ENCODE measurements at regions not wholly inside any gene's neighbourhood (a gene's known extent, or its start where the extent isn't known, plus 50 kb on each side); places are given as distances from the start of the nearest gene placed in this dataset.

DNA sequence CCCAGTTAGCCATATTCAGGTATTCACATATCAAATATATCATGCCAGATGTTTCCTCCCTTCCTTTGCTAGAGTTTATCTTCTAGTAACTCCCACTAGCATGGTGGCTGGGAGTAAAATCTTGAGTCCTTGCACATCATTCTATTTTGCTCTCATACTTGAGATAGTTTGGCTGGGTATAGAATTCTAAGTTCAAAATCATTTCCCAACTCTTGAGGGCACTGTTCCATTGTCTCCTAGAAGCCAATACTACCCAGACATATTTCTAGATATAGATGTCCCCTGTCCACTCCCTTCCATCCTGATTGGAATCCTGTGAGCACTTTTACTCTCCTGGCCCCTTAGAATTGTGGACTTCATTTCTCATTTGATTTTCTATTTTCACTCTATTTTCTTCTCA, 104.7 kb downstream of the ZFP64 start:
- peaks cover 11 to 20% of the 10 kb centered on the region in 2 donors for H3K36me3 Mint-ChIP-seq
- no peak overlapping the region for H3K27ac ChIP-seq (ENCODE audit: low read depth in 1 of 2, low read length in 2 of 2)
- H4K20me1 ChIP-seq (ENCODE audit: insufficient read depth, low read length): no peaks in the 10 kb centered on the region
- no peaks in the 10 kb centered on the region for H3K27me3 Mint-ChIP-seq (ENCODE audit: low read depth in 3 of 3)
- H3K4me1 Mint-ChIP-seq: no peaks in the 10 kb centered on the region
- no peaks in the 10 kb centered on the region for H3K27me3 ChIP-seq (ENCODE audit: control insufficient read depth in 2 of 2, insufficient read depth in 2 of 2, low read length in 2 of 2)
- no peak overlapping the region for H3K4me3 ChIP-seq (replicated peaks in 1 of 3; ENCODE audit: low read depth in 2 of 3, low read length in 3 of 3)
- no peak overlapping the region for H2AFZ ChIP-seq (ENCODE audit: insufficient read depth, low read depth, low read length, poor library complexity, severe bottlenecking)
- no peak overlapping the region for H3K27ac Mint-ChIP-seq
- H3K4me3 Mint-ChIP-seq: no peak overlapping the region
- DNase-seq: no peak
- H3K36me3 ChIP-seq (replicated peaks in 1 of 2; ENCODE audit: control insufficient read depth in 1 of 2, insufficient read depth in 2 of 2, low read length in 2 of 2): no peaks in the 10 kb centered on the region
- no peak overlapping the region for H3K9ac ChIP-seq (ENCODE audit: insufficient read depth, low read length, poor library complexity, severe bottlenecking)
- H3K4me1 ChIP-seq (ENCODE audit: control insufficient read depth in 1 of 2, insufficient read depth in 2 of 2, low read length in 2 of 2): no peaks in the 10 kb centered on the region
- no peak overlapping the region for H3K4me2 ChIP-seq (replicated peaks; ENCODE audit: extremely low read depth, low read length, poor library complexity, severe bottlenecking)
- peaks cover 5 to 27% (median 21%) of the 10 kb centered on the region in 7 donors for H3K9me3 Mint-ChIP-seq
- peaks cover 10 to 14% of the 10 kb centered on the region in 2 donors for H3K9me3 ChIP-seq (replicated peaks in 1 of 2; ENCODE audit: control insufficient read depth in 1 of 2, insufficient read depth in 1 of 2, low read length in 2 of 2)
- intact Hi-C loops (cut with micrococcal nuclease): no loop called here
- TF ChIP-seq, protein P1, sequence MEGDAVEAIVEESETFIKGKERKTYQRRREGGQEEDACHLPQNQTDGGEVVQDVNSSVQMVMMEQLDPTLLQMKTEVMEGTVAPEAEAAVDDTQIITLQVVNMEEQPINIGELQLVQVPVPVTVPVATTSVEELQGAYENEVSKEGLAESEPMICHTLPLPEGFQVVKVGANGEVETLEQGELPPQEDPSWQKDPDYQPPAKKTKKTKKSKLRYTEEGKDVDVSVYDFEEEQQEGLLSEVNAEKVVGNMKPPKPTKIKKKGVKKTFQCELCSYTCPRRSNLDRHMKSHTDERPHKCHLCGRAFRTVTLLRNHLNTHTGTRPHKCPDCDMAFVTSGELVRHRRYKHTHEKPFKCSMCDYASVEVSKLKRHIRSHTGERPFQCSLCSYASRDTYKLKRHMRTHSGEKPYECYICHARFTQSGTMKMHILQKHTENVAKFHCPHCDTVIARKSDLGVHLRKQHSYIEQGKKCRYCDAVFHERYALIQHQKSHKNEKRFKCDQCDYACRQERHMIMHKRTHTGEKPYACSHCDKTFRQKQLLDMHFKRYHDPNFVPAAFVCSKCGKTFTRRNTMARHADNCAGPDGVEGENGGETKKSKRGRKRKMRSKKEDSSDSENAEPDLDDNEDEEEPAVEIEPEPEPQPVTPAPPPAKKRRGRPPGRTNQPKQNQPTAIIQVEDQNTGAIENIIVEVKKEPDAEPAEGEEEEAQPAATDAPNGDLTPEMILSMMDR (IDR thresholded peaks at IDR 0.05): no peak
- no peaks in the 10 kb centered on the region for H3K79me2 ChIP-seq (ENCODE audit: insufficient read depth, low read length)

DNA sequence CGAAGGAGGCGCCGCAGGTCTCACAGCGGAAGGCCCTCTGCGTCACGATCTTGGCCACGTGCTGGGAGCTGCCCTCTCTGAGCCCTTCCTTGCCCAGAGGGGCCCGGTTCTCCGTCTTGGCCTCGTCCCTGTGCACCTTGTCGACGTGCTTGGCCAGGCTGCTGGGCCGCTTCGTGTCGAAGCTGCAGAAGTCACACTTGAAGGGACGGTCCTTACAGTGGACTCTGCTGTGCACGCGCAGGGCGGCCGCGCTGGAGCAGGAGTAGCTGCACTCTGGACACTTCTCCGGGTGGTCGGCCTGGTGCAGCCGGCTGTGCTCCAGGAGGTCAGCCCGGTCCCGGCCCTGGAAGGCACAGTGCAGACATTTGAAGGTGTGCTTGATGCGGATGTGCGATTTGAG, 106.9 kb downstream of the ZFP64 start:
- Histone ChIP-seq H3K36me3 (replicated peaks in 1 of 2; ENCODE audit: control insufficient read depth in 1 of 2, insufficient read depth in 2 of 2, low read length in 2 of 2) (no peaks in the 10 kb centered on the region), H3K4me3 (replicated peaks in 1 of 3; ENCODE audit: low read depth in 2 of 3, low read length in 3 of 3) (no peak overlapping the region), H3K27ac (ENCODE audit: low read depth in 1 of 2, low read length in 2 of 2) (no peak overlapping the region), H3K9ac (ENCODE audit: insufficient read depth, low read length, poor library complexity, severe bottlenecking) (no peak overlapping the region), H3K9me3 (replicated peaks in 1 of 2; ENCODE audit: control insufficient read depth in 1 of 2, insufficient read depth in 1 of 2, low read length in 2 of 2) (peaks cover 10 to 14% of the 10 kb centered on the region in 2 donors), H3K4me2 (replicated peaks; ENCODE audit: extremely low read depth, low read length, poor library complexity, severe bottlenecking) (no peak overlapping the region), H3K79me2 (ENCODE audit: insufficient read depth, low read length) (no peaks in the 10 kb centered on the region), H4K20me1 (ENCODE audit: insufficient read depth, low read length) (no peaks in the 10 kb centered on the region), H2AFZ (ENCODE audit: insufficient read depth, low read depth, low read length, poor library complexity, severe bottlenecking) (no peak overlapping the region), H3K4me1 (ENCODE audit: control insufficient read depth in 1 of 2, insufficient read depth in 2 of 2, low read length in 2 of 2) (no peaks in the 10 kb centered on the region), H3K27me3 (ENCODE audit: control insufficient read depth in 2 of 2, insufficient read depth in 2 of 2, low read length in 2 of 2) (no peaks in the 10 kb centered on the region)
- Mint-ChIP-seq H3K27me3 (ENCODE audit: low read depth in 3 of 3) (peaks cover 0 to 2% (median 0%) of the 10 kb centered on the region in 3 donors), H3K27ac (no peak overlapping the region), H3K4me1 (no peaks in the 10 kb centered on the region), H3K9me3 (peaks cover 5 to 27% (median 21%) of the 10 kb centered on the region in 7 donors), H3K36me3 (peaks cover 11 to 20% of the 10 kb centered on the region in 2 donors), H3K4me3 (no peak overlapping the region)
- no peak for DNase-seq
- intact Hi-C loops (cut with micrococcal nuclease): no loop called here
- WGBS (ENCODE audit: insufficient coverage): 96% methylated on average over 28 of the region's 28 CpGs
- TF ChIP-seq, protein P1 (IDR thresholded peaks at IDR 0.05): no peak
